ENCODE measurements at regions not wholly inside any gene's neighbourhood (a gene's known extent, or its start where the extent isn't known, plus 50 kb on each side); places are given as distances from the start of the nearest gene placed in this dataset.

DNA sequence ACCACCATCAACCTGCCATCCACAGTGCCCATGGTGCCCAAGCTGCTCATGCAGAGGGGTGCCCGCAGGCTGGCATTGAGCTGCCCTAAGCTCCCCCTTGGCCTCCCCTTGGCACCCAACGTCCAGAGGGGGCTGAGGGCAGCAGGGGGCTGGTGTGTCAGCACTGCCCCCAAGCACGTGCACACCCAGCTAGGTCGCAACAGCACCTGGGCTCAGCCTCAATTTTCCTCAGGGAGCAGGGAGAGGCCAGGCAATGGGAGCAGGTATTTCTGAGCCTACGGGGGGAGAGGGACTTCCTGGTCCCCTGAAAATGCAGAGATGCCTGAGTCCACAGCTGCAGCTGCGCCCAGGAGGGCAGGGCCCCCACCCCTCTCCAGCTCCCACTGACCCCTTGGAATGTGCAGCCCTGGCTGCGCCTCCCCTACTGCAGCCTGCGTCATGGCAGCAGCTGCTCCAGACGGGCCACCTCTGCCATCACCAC is 204.2 kb downstream of the ANKRD60 start:
- POLR2A ChIA-PET (ENCODE audit: unreplicated experiment), result no interaction called here
- Histone ChIP-seq H4K91ac (ENCODE audit: insufficient read depth, low read depth, low read length) (no peak overlapping the region), H2AFZ (replicated peaks; ENCODE audit: low read length, poor library complexity) (no peak overlapping the region), H3K23ac (ENCODE audit: low read depth, low read length) (no peak overlapping the region), H3K79me1 (ENCODE audit: low read depth in 1 of 2, low read length in 2 of 2) (no peaks in the 10 kb centered on the region), H3K9ac (ENCODE audit: low read depth, low read length) (no peak overlapping the region), H3K36me3 (ENCODE audit: control insufficient read depth, insufficient read depth, low read length) (no peaks in the 10 kb centered on the region), H4K5ac (ENCODE audit: low read depth, low read length) (no peak overlapping the region), H3K9me1 (ENCODE audit: insufficient read depth, low read length) (no peaks in the 10 kb centered on the region), H2BK15ac (ENCODE audit: low read depth, low read length) (no peak overlapping the region), H3K56ac (ENCODE audit: extremely low read depth, insufficient read depth, low read length) (no peak overlapping the region), H4K20me1 (ENCODE audit: insufficient read depth, low read length) (no peaks in the 10 kb centered on the region), H3K27ac (ENCODE audit: insufficient read depth, low read length) (no peak overlapping the region), H3K9me3 (ENCODE audit: control insufficient read depth, insufficient read depth, low read length) (no peaks in the 10 kb centered on the region), H3K4me3 (ENCODE audit: insufficient read depth, low read depth, low read length) (no peak overlapping the region), H2BK5ac (ENCODE audit: low read depth, low read length, poor library complexity, severe bottlenecking) (no peak overlapping the region), H3K4me1 (ENCODE audit: control insufficient read depth, insufficient read depth, low read length) (no peaks in the 10 kb centered on the region), H3K4me2 (ENCODE audit: low read depth, low read length) (no peak overlapping the region), H3K4ac (ENCODE audit: low read depth, low read length) (no peak overlapping the region), H3K14ac (replicated peaks; ENCODE audit: low read depth, low read length) (no peak overlapping the region), H3K27me3 (ENCODE audit: control insufficient read depth, insufficient read depth, low read length) (no peaks in the 10 kb centered on the region), H2BK120ac (ENCODE audit: low read depth, low read length) (no peak overlapping the region), H3K18ac (ENCODE audit: low read depth, low read length) (no peak overlapping the region), H2BK20ac (ENCODE audit: low read depth, low read length) (no peak overlapping the region), H2AK5ac (ENCODE audit: low read depth, low read length) (no peak overlapping the region), H4K8ac (ENCODE audit: low read depth in 2 of 2, low read length in 2 of 2) (no peak overlapping the region), H2AK9ac (replicated peaks; ENCODE audit: low read depth, low read length, poor library complexity) (no peak overlapping the region)
- CTCF ChIA-PET, result no interaction called here
- no peak for DNase-seq
- 40% methylated on average over 2 of the region's 9 CpGs; no CpG with 5 or more reads in 1 of the 2 experiments for WGBS, 2 experiments (ENCODE audit: extremely low coverage in 2 of 2, insufficient read length in 1 of 2)
- BruUV-seq (replicated peaks), result no TSS peak
- in situ Hi-C loops (cut with MboI; ENCODE audit: low sequenced_read_pairs) (no loop called here), intact Hi-C loops (cut with micrococcal nuclease) (no loop called here), dilution Hi-C loops (cut with HindIII; ENCODE audit: low sequenced_read_pairs, unreplicated experiment) (no loop called here)
- ATAC-seq (ENCODE audit: low read depth), result no peak
- no peak for TF ChIP-seq RAD21 (IDR thresholded peaks at IDR 0.05; ENCODE audit: low read length)
- TF ChIP-seq RFX5 (IDR thresholded peaks at IDR 0.05; ENCODE audit: low read depth, low read length), result no peak
- TF ChIP-seq NFE2L2 (IDR thresholded peaks at IDR 0.05; ENCODE audit: low read depth, low read length), result no peak
- TF ChIP-seq CEBPB (IDR thresholded peaks at IDR 0.05; ENCODE audit: low read depth, low read length), result no peak
- no peak for TF ChIP-seq MXI1 (IDR thresholded peaks at IDR 0.05; ENCODE audit: borderline replicate concordance, low read depth, low read length)
- no peak for TF ChIP-seq MAZ (IDR thresholded peaks at IDR 0.05; ENCODE audit: borderline replicate concordance, low read depth, low read length)
- no peak for TF ChIP-seq FOS (IDR thresholded peaks at IDR 0.05; ENCODE audit: low read depth, low read length)
- TF ChIP-seq SMC3 (IDR thresholded peaks at IDR 0.05; ENCODE audit: low read depth, low read length), result no peak
- no peak for TF ChIP-seq RCOR1 (IDR thresholded peaks at IDR 0.05; ENCODE audit: insufficient replicate concordance, low read length)

Measured in IMR-90 (cell line).